PC-9 (cell line): ENCODE measurements at regions not wholly inside any gene's neighbourhood (a gene's known extent, or its start where the extent isn't known, plus 50 kb on each side); places are given as distances from the start of the nearest gene placed in this dataset.

ENCODE experiments used
- CTCF ChIP-seq: fragments of 200-600 bp; sonication (generic); conservative IDR thresholded peaks from 2 replicates; pipeline ENCODE4 v1.6.1; 2017; ENCODE audit warnings: mixed run types, antibody characterized with exemption, mild to moderate bottlenecking, moderate library complexity
- EZH2 ChIP-seq: fragments of 200-600 bp; sonication (generic); IDR thresholded peaks from 2 replicates; pipeline ENCODE4 v1.8.0; 2017; ENCODE audit warnings: antibody characterized with exemption, low read depth

- TF ChIP-seq CTCF (no peak), EZH2 (no peak)
Measured at GRCh38 chr3:157097198-157097597, 62.7 kb downstream of the CCNL1 start.
